GM21717 (cell line): ENCODE measurements at regions not wholly inside any gene's neighbourhood (a gene's known extent, or its start where the extent isn't known, plus 50 kb on each side); places are given as distances from the start of the nearest gene placed in this dataset.

Experiments used
- ATAC-seq: cut with Tn5 transposase; IDR thresholded peaks from one replicate; pipeline ENCODE4 v1.9.1; 2021; ENCODE audit warnings: mild to moderate bottlenecking, moderate library complexity; ENCODE audit not compliant: unreplicated experiment

DNA sequence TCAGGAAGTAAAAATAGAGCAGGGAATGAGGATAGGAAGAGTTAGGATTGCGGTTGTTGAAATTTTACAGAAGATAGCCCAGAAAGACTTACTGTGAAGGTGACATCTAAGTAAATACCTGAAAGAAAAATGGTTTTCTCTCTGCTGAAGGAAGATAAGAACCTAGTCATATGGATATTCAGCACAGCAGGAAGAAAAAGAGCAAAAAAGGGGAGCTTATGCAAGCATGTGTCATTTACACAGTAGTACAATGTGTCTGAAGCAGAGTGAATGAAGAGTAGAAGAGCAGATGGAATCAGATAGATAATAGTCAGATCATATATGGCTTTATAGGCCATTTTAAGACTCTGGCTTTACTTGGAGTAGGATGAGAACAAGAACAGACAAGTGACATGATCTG lies 126.9 kb upstream of the TENT5D start:
- ATAC-seq = no peak

DNA sequence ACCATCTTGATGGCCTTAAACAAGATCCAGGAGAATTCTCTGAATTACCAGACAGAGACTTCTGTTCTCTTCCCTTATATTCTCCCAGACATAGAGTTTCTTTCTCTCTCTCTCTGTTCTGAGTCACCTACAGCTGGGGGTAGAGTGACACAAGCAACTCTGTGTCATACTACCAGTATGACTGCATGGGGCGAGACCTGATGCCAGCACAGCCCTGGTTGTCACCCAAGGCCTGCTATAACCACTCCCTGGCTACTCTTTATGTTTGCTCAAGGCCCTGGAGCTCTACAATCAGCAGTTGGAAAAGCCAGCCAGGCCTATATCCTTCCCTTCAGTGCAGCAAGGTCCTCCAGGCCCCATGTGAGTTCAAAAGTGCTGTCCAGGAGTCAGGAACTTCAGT lies 114.2 kb upstream of the TENT5D start:
- no peak for ATAC-seq

DNA sequence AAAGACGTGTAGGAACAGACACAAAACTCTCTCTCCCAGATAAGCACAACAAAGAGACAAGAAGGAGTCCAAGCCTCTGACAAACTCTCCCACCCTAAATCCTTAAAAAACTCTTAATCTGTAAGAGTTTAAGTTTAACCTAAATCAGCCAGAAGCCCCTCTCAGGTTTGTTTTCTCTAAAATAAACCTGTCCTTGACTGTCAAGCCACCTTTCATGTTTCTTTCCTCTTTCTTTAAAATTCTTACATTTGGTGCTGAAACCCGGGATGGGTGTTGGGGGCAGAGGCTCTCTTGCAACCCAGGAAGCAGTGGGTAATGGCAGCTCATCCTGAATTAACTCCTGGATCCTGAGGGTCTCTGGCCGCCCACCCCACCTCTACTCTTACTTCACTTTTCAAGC lies 107.8 kb upstream of the TENT5D start:
- ATAC-seq = no peak

DNA sequence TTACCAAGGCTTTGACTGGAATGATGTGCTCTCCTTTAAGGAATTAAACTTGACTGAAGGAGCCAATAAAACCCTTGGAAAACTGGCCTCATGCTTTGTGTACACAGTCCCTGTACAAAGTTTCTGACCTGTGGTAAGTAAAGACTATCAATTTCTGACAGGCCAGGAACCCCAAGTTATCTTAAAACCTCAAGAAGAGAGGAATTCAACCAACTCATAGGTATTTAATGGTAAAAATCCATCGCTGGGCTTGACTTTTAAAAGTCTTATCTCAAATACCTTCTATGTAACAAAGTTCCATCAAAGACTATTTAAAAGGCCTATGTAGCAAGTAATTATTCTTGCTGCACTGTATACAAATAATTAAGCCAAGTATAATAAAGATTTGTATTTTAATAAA lies 103.7 kb upstream of the TENT5D start:
- ATAC-seq = no peak

DNA sequence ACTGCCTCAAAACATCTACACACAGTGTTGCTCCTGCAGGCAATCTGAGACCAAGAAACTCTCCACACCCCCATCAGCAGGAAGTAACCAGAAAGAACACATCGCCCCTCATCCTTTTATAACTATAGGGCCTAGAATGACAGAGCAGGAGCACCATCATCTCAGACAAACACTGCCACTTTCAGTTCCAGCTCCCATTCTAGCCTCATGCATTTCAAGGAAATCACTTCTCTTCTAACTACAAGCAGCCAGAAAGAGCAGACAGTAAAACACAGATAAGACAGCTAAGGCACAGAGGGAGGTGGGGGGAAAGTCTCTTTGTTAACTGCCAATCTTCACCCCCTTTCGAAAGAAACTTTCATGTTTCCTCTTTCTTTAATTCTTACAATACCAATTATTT lies 102.6 kb upstream of the TENT5D start:
- ATAC-seq = no peak

DNA sequence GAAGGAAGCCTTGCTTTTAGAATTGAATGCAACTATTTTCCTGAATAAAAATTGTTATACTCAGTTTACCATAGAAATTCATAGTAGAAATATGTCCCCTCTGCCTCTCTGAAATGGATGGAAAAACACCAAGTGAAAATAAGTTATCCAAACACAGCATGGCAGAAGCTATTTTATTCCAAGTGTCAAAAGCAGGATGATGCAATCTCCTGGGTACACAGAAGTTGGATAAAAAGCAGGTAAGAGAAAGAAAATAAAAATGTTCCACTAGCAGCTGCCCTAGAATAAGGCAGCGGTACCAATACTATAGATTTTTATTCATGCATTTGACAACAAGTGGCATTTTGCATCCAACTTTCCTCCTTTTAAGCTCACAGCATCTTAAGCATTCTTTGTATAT lies 89.0 kb upstream of the TENT5D start:
- no peak for ATAC-seq

DNA sequence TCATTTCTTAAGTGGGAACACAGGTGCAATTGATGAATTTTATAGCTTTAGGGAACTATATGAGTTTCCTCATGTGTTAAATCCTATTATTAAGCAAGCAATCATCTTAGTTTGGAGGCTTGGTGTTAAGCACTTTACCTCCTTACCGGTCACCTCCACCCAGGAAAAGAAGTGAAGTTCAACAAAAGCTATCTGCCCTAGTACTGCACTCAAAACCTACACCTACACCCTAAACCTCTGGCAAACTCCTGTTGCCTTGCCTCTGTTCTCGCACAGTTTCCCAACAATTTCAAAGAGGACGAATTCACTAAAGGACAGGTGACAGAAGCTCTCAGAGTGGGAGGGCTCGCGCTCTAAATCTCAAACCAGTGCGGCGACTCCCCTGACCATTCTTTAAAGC lies 85.7 kb upstream of the TENT5D start:
- no peak for ATAC-seq

DNA sequence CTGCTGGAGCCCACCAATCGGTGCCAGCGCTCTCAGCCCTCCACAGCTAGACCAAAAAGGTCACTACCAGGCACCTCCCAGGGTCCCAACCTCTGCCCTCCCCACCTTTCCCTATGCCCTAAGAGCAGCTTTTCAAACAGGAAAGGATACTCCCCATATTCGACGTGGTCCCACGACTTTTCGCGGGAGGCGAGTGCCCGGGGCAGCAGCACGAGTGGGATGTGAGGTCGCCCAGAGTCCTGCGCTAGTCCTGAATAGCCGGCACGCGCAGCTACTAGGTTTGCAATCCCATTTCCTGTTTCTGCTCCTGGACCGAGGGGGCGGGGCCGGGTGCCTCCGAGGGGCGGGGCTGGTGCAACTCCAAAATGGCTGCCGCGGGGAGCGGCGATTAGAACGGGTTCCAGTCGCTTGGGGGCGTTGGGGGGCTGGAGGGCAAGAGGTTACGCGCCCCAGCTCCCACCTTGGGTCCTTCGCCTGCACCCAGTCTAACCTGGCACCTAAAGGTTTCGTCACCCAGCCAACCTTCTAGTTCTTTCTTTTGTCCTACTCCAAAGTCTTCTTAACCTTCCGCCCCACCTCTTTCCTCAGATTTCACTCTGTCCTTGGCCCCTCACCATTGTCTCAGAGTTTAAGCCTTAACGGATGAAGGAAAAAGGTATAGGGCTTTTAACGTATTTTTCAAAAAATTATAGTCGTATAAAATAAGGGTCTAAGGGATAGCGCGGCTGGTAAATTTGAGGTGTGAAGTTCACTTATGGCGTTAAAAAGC lies 85.0 kb upstream of the TENT5D start:
- no peak for ATAC-seq

DNA sequence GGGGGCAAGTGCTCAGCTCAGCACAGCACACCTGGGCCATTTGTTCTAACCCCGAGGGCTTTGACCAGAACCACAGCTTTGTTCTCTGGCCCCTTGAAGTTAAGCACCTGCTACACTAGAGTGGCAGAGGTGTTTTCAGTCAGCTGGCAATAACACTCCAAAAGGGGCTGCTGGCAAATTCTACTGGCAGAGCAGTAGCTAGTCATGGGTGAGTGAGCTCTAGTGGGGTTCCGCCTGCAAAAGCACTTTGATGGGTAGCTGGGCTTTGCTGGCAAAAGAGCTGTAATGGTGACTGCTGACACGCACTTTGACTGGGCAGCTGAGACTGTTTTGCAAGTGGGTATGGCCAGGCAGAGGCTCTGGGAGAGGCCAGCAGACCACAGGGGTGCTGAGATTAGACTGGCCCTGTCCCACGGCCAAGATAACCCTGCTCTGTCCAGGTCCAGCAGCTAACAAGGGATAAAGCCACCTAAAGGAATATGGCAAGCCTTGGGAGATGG lies 65.2 kb upstream of the TENT5D start:
- ATAC-seq = no peak
